ENCODE measurements at regions not wholly inside any gene's neighbourhood (a gene's known extent, or its start where the extent isn't known, plus 50 kb on each side); places are given as distances from the start of the nearest gene placed in this dataset.

GRCh38 chrX:5341902-5342301 lies 886.8 kb downstream of the NLGN4X start:
- no peak overlapping the region for H3K27ac Mint-ChIP-seq
- H3K27me3 Mint-ChIP-seq (ENCODE audit: low read depth), result peaks cover 2% of the 10 kb centered on the region
- H3K4me1 Mint-ChIP-seq, result no peaks in the 10 kb centered on the region
- no peaks in the 10 kb centered on the region for H3K36me3 Mint-ChIP-seq
- no peak for DNase-seq (ENCODE audit: low spot score in 2 of 2, unreplicated experiment in 2 of 2)
- no peak overlapping the region for H3K4me3 Mint-ChIP-seq
- TF ChIP-seq CTCF (IDR thresholded peaks at IDR 0.05; ENCODE audit: unreplicated experiment), result no peak
- peaks cover 6% of the 10 kb centered on the region for H3K9me3 Mint-ChIP-seq

- Mint-ChIP-seq H3K4me3 (no peak overlapping the region), H3K27me3 (ENCODE audit: low read depth) (no peaks in the 10 kb centered on the region), H3K36me3 (no peaks in the 10 kb centered on the region), H3K9me3 (peaks cover 13% of the 10 kb centered on the region), H3K4me1 (no peaks in the 10 kb centered on the region), H3K27ac (no peak overlapping the region)
- DNase-seq (ENCODE audit: low spot score in 2 of 2, unreplicated experiment in 2 of 2), result no peak
- no peak for TF ChIP-seq CTCF (IDR thresholded peaks at IDR 0.05; ENCODE audit: unreplicated experiment)
Measured at GRCh38 chrX:5337160-5337559, 891.5 kb downstream of the NLGN4X start.

- TF ChIP-seq CTCF (IDR thresholded peaks at IDR 0.05; ENCODE audit: unreplicated experiment), result no peak
- no peaks in the 10 kb centered on the region for H3K27me3 Mint-ChIP-seq (ENCODE audit: low read depth)
- DNase-seq (ENCODE audit: low spot score in 2 of 2, unreplicated experiment in 2 of 2), result no peak
- H3K27ac Mint-ChIP-seq, result no peak overlapping the region
- no peaks in the 10 kb centered on the region for H3K36me3 Mint-ChIP-seq
- no peak overlapping the region for H3K4me3 Mint-ChIP-seq
- peaks cover 18% of the 10 kb centered on the region for H3K9me3 Mint-ChIP-seq
- no peaks in the 10 kb centered on the region for H3K4me1 Mint-ChIP-seq
Measured at GRCh38 chrX:5324546-5324945, 904.1 kb downstream of the NLGN4X start.

GRCh38 chrX:5314148-5314547 lies 914.5 kb downstream of the NLGN4X start:
- Mint-ChIP-seq H3K36me3 (no peaks in the 10 kb centered on the region), H3K4me3 (no peak overlapping the region), H3K9me3 (no peaks in the 10 kb centered on the region), H3K4me1 (no peaks in the 10 kb centered on the region), H3K27me3 (ENCODE audit: low read depth) (no peaks in the 10 kb centered on the region), H3K27ac (no peak overlapping the region)
- TF ChIP-seq CTCF (IDR thresholded peaks at IDR 0.05; ENCODE audit: unreplicated experiment), result no peak
- no peak for DNase-seq (ENCODE audit: low spot score in 2 of 2, unreplicated experiment in 2 of 2)

GRCh38 chrX:5307416-5307815 lies 921.3 kb downstream of the NLGN4X start:
- no peak for TF ChIP-seq CTCF (IDR thresholded peaks at IDR 0.05; ENCODE audit: unreplicated experiment)
- Mint-ChIP-seq H3K4me3 (no peak overlapping the region), H3K9me3 (no peaks in the 10 kb centered on the region), H3K36me3 (no peaks in the 10 kb centered on the region), H3K27me3 (ENCODE audit: low read depth) (no peaks in the 10 kb centered on the region), H3K4me1 (no peaks in the 10 kb centered on the region), H3K27ac (no peak overlapping the region)
- DNase-seq (ENCODE audit: low spot score in 2 of 2, unreplicated experiment in 2 of 2), result no peak

DNA sequence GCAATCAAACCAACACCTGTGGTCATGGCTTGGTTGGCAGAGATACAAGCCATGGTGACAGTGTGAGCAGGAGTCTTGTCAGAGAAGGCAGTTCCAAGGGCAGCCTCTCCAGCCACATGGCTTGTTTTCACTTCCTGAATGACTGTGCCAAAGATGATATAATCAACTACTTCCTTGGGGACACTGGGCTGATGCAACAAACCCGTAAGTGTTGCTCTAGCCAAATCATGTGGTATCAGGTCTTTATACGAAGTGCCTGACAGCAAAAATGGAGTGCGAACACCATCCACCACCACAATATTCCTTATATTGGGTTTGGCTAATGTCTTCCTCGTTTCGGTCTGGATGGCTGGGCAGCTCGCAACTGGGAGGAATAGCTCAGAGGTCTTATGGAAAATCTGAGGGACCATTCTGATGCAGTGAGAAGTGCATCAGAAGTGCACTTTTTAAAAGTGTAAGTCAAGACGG lies 922.0 kb downstream of the NLGN4X start:
- Mint-ChIP-seq H3K4me3 (no peak overlapping the region), H3K27ac (no peak overlapping the region), H3K4me1 (no peaks in the 10 kb centered on the region), H3K9me3 (no peaks in the 10 kb centered on the region), H3K27me3 (ENCODE audit: low read depth) (no peaks in the 10 kb centered on the region), H3K36me3 (no peaks in the 10 kb centered on the region)
- DNase-seq (ENCODE audit: low spot score in 2 of 2, unreplicated experiment in 2 of 2), result no peak
- TF ChIP-seq CTCF (IDR thresholded peaks at IDR 0.05; ENCODE audit: unreplicated experiment), result no peak
